ENCODE measurements at regions not wholly inside any gene's neighbourhood (a gene's known extent, or its start where the extent isn't known, plus 50 kb on each side); places are given as distances from the start of the nearest gene placed in this dataset.

- no peak overlapping the region for H3K4me3 ChIP-seq (ENCODE audit: low read depth, low read length)
- TF ChIP-seq CTCF (IDR thresholded peaks at IDR 0.05; ENCODE audit: borderline replicate concordance, insufficient read depth, low read depth, low read length): no peak
Measured at GRCh38 chr15:92224843-92225242, 168.8 kb upstream of the ST8SIA2 start.

GRCh38 chr15:92226020-92226612, 167.6 kb upstream of the ST8SIA2 start:
- no peak overlapping the region for H3K4me3 ChIP-seq (ENCODE audit: low read depth, low read length)
- peak; percentile 58 for TF ChIP-seq CTCF (IDR thresholded peaks at IDR 0.05; ENCODE audit: borderline replicate concordance, insufficient read depth, low read depth, low read length)

- H3K4me3 ChIP-seq (ENCODE audit: low read depth, low read length): no peak overlapping the region
- no peak for TF ChIP-seq CTCF (IDR thresholded peaks at IDR 0.05; ENCODE audit: borderline replicate concordance, insufficient read depth, low read depth, low read length)
Measured at GRCh38 chr15:92228830-92229229, 164.9 kb upstream of the ST8SIA2 start.

GRCh38 chr15:92231461-92231860, 162.2 kb upstream of the ST8SIA2 start:
- no peak for TF ChIP-seq CTCF (IDR thresholded peaks at IDR 0.05; ENCODE audit: borderline replicate concordance, insufficient read depth, low read depth, low read length)
- H3K4me3 ChIP-seq (ENCODE audit: low read depth, low read length): no peak overlapping the region

GRCh38 chr15:92232317-92232716, 161.4 kb upstream of the ST8SIA2 start:
- TF ChIP-seq CTCF (IDR thresholded peaks at IDR 0.05; ENCODE audit: borderline replicate concordance, insufficient read depth, low read depth, low read length): no peak
- no peak overlapping the region for H3K4me3 ChIP-seq (ENCODE audit: low read depth, low read length)

GRCh38 chr15:92232876-92233275, 160.8 kb upstream of the ST8SIA2 start:
- H3K4me3 ChIP-seq (ENCODE audit: low read depth, low read length): no peak overlapping the region
- TF ChIP-seq CTCF (IDR thresholded peaks at IDR 0.05; ENCODE audit: borderline replicate concordance, insufficient read depth, low read depth, low read length): no peak

GRCh38 chr15:92243227-92243626, 150.5 kb upstream of the ST8SIA2 start:
- H3K4me3 ChIP-seq (ENCODE audit: low read depth, low read length): no peak overlapping the region
- TF ChIP-seq CTCF (IDR thresholded peaks at IDR 0.05; ENCODE audit: borderline replicate concordance, insufficient read depth, low read depth, low read length): no peak
